Adrenal gland (tissue), 5 donors: ENCODE measurements at regions not wholly inside any gene's neighbourhood (a gene's known extent, or its start where the extent isn't known, plus 50 kb on each side); places are given as distances from the start of the nearest gene placed in this dataset.

Source experiments
- CTCF ChIP-seq, 6 experiments: fragments of 450-650 bp in 4 of 6; fragments of 200-600 bp in 2 of 6; sonication (generic) in 1 of 6; IDR thresholded peaks; 1 replicate in 5 of 6; 2 replicates in 1 of 6; pipeline versions ENCODE4 v1.5.1 to v1.8.0; 2016 to 2021; ENCODE audit warnings: antibody characterized with exemption in 6 of 6, mild to moderate bottlenecking in 2 of 6, moderate library complexity in 1 of 6
- POLR2A ChIP-seq, 2 donors: fragments of 450-650 bp; IDR thresholded peaks; one replicate each; pipeline ENCODE4 v1.6.1; 2017; ENCODE audit warnings: antibody characterized with exemption in 2 of 2, mild to moderate bottlenecking in 2 of 2, moderate library complexity in 1 of 2
- donor health status: DM: no; HTN: no; CAD: no.

GRCh38 chr1:219712506-219712905, 99.6 kb upstream of the ZC3H11B start:
- TF ChIP-seq CTCF (IDR thresholded peaks at IDR 0.05) (no peak), POLR2A (IDR thresholded peaks at IDR 0.05) (no peak)
